CD4-positive, alpha-beta T cell (primary cell): ENCODE measurements at regions not wholly inside any gene's neighbourhood (a gene's known extent, or its start where the extent isn't known, plus 50 kb on each side); places are given as distances from the start of the nearest gene placed in this dataset.

Experiments used
- ATAC-seq: fragments of 200-7000 bp; cut with Tn5 transposase; one replicate; pipeline ENCODE4 v1.10.0; 2022; ENCODE audit warnings: mild to moderate bottlenecking; ENCODE audit not compliant: poor library complexity
- CTCF ChIA-PET: fragments of 350-600 bp; sonication (Branson Sonifier 250); formaldehyde crosslinking; loops from one replicate; lab custom pipeline; 2021; ENCODE audit warnings: antibody characterized with exemption, inconsistent platforms; lab: Charles Lee
- POLR2A ChIA-PET: fragments of 350-600 bp; sonication (Branson Sonifier 250); formaldehyde crosslinking; loops from one replicate; lab custom pipeline; 2021; ENCODE audit warnings: antibody characterized with exemption, inconsistent platforms; lab: Charles Lee
- DNase-seq, 14 experiments: peaks; one replicate each; pipeline ENCODE4 v3.0.0-alpha.2; 2013 to 2020; ENCODE audit warnings: mixed read lengths in 2 of 14
- H3K27ac ChIP-seq, 2 donors: one replicate each; pipeline versions ENCODE4 v1.5.1 to v1.7.0; 2013; ENCODE audit warnings: low read length in 2 of 2, low read depth in 1 of 2, mild to moderate bottlenecking in 1 of 2
- H3K27me3 ChIP-seq, 2 experiments: 1 replicate in 1 of 2; 2 replicates in 1 of 2; pipeline versions ENCODE4 v1.6.1 to v1.7.0; 2013; ENCODE audit warnings: low read length in 2 of 2, control low read depth in 1 of 2, mild to moderate bottlenecking in 1 of 2, moderate library complexity in 1 of 2; ENCODE audit not compliant: insufficient read depth in 2 of 2, control insufficient read depth in 1 of 2
- H3K36me3 ChIP-seq: one replicate; pipeline ENCODE4 v1.6.1; 2013; ENCODE audit warnings: low read length, control low read depth; ENCODE audit not compliant: insufficient read depth
- H3K4me1 ChIP-seq: one replicate; pipeline ENCODE4 v1.6.1; 2013; ENCODE audit warnings: low read length, control low read depth; ENCODE audit not compliant: insufficient read depth
- H3K4me3 ChIP-seq: one replicate; pipeline ENCODE4 v1.5.1; 2013; ENCODE audit warnings: mild to moderate bottlenecking, low read length, moderate library complexity
- H3K9me3 ChIP-seq, 2 experiments: 1 replicate in 1 of 2; 2 replicates in 1 of 2; pipeline versions ENCODE4 v1.6.1 to v1.7.0; 2013; ENCODE audit warnings: low read length in 2 of 2, mild to moderate bottlenecking in 2 of 2, control low read depth in 1 of 2, moderate library complexity in 1 of 2; ENCODE audit not compliant: control insufficient read depth in 1 of 2, insufficient read depth in 1 of 2
- H3K27ac Mint-ChIP-seq: one replicate; pipeline ENCODE4 v1.8.0; 2020; ENCODE audit warnings: mixed read lengths
- H3K27me3 Mint-ChIP-seq: one replicate; pipeline ENCODE4 v1.8.0; 2021; ENCODE audit warnings: mixed read lengths
- H3K36me3 Mint-ChIP-seq: one replicate; pipeline ENCODE4 v1.8.0; 2021; ENCODE audit warnings: low read depth, mixed read lengths
- H3K4me1 Mint-ChIP-seq: one replicate; pipeline ENCODE4 v1.8.0; 2021; ENCODE audit warnings: low read depth, mixed read lengths
- H3K4me3 Mint-ChIP-seq: one replicate; pipeline ENCODE4 v1.8.0; 2020; ENCODE audit warnings: mild to moderate bottlenecking, mixed read lengths
- H3K9me3 Mint-ChIP-seq: one replicate; pipeline ENCODE4 v1.8.0; 2020; ENCODE audit warnings: mixed read lengths
- intact Hi-C, 2 experiments: fragments of 100-400 bp; cut with DNase I in 1 of 2; cut with micrococcal nuclease in 1 of 2; formaldehyde crosslinking; loops; one replicate each; pipeline versions ENCODE4 v1.15.1 to v1.9.0; 2023 to 2025; cut with DNase I, micrococcal nuclease
- TF ChIP-seq, protein P1 (sequence below): fragments of 200-600 bp; IDR thresholded peaks from one replicate; pipeline ENCODE4 v1.8.0; 2022; ENCODE audit warnings: antibody characterized with exemption, mild to moderate bottlenecking

GRCh38 chr11:38950867-38951266 is 2352.8 kb upstream of the RAG2 start:
- no peaks in the 10 kb centered on the region for H3K4me1 Mint-ChIP-seq
- ATAC-seq (no peak), DNase-seq (no peak)
- peaks cover 0 to 7% of the 10 kb centered on the region in 2 experiments for H3K9me3 ChIP-seq
- H3K4me3 ChIP-seq, result no peak overlapping the region
- H3K36me3 Mint-ChIP-seq, result no peaks in the 10 kb centered on the region
- TF ChIP-seq, protein P1, sequence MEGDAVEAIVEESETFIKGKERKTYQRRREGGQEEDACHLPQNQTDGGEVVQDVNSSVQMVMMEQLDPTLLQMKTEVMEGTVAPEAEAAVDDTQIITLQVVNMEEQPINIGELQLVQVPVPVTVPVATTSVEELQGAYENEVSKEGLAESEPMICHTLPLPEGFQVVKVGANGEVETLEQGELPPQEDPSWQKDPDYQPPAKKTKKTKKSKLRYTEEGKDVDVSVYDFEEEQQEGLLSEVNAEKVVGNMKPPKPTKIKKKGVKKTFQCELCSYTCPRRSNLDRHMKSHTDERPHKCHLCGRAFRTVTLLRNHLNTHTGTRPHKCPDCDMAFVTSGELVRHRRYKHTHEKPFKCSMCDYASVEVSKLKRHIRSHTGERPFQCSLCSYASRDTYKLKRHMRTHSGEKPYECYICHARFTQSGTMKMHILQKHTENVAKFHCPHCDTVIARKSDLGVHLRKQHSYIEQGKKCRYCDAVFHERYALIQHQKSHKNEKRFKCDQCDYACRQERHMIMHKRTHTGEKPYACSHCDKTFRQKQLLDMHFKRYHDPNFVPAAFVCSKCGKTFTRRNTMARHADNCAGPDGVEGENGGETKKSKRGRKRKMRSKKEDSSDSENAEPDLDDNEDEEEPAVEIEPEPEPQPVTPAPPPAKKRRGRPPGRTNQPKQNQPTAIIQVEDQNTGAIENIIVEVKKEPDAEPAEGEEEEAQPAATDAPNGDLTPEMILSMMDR, result no peak
- no peaks in the 10 kb centered on the region for H3K27me3 ChIP-seq
- H3K27ac Mint-ChIP-seq, result no peak overlapping the region
- intact Hi-C loops, result loop anchor here in 1 of 2 experiments (10.0 kb wide), 1 partner anchor 64 kb away; no protein-coding TSS in a partner anchor
- no peak overlapping the region for H3K27ac ChIP-seq
- H3K27me3 Mint-ChIP-seq, result no peaks in the 10 kb centered on the region
- H3K36me3 ChIP-seq, result no peaks in the 10 kb centered on the region
- no peaks in the 10 kb centered on the region for H3K4me1 ChIP-seq
- H3K4me3 Mint-ChIP-seq, result no peak overlapping the region
- ChIA-PET POLR2A (no interaction called here), CTCF (no interaction called here)
- peaks cover 9% of the 10 kb centered on the region for H3K9me3 Mint-ChIP-seq

DNA sequence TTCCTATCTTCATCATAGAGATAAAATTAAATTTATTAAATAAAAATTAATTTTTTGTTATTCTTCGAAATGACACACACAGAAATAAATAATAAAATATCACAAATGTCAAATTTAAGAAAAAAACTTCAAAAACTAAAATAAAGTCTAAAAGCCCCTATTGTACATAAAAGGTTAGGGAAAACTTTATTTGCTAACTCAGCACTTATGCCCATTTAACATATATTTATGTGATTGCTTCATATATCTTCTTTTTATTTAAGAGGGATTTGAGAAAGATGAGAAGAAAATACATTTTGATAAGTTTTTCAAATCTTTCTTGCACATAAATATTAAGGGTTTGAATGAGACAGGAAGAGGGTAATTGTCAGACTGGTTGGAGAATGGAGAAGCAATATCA is 2350.4 kb upstream of the RAG2 start:
- no peaks in the 10 kb centered on the region for H3K36me3 Mint-ChIP-seq
- intact Hi-C loops, result no loop called here
- H3K4me1 Mint-ChIP-seq, result no peaks in the 10 kb centered on the region
- peaks cover 13% of the 10 kb centered on the region for H3K9me3 Mint-ChIP-seq
- Histone ChIP-seq H3K27ac (no peak overlapping the region), H3K4me3 (no peak overlapping the region), H3K27me3 (no peaks in the 10 kb centered on the region), H3K9me3 (peaks cover 0 to 7% of the 10 kb centered on the region in 2 experiments), H3K4me1 (no peaks in the 10 kb centered on the region), H3K36me3 (no peaks in the 10 kb centered on the region)
- CTCF ChIA-PET, result no interaction called here
- POLR2A ChIA-PET, result no interaction called here
- no peak overlapping the region for H3K4me3 Mint-ChIP-seq
- ATAC-seq (no peak), DNase-seq (no peak)
- TF ChIP-seq, protein P1, result no peak
- no peaks in the 10 kb centered on the region for H3K27me3 Mint-ChIP-seq
- H3K27ac Mint-ChIP-seq, result no peak overlapping the region

GRCh38 chr11:38937709-38938108 is 2339.7 kb upstream of the RAG2 start:
- CTCF ChIA-PET, result no interaction called here
- Mint-ChIP-seq H3K27me3 (no peaks in the 10 kb centered on the region), H3K9me3 (peaks cover 10% of the 10 kb centered on the region), H3K36me3 (no peaks in the 10 kb centered on the region), H3K4me3 (no peak overlapping the region), H3K27ac (no peak overlapping the region), H3K4me1 (no peaks in the 10 kb centered on the region)
- Histone ChIP-seq H3K36me3 (no peaks in the 10 kb centered on the region), H3K27ac (no peak overlapping the region), H3K27me3 (no peaks in the 10 kb centered on the region), H3K4me1 (no peaks in the 10 kb centered on the region), H3K4me3 (no peak overlapping the region), H3K9me3 (peaks cover 0 to 10% of the 10 kb centered on the region in 2 experiments)
- DNase-seq, result no peak
- POLR2A ChIA-PET, result no interaction called here
- intact Hi-C loops, result no loop called here
- ATAC-seq, result no peak
- TF ChIP-seq, protein P1, result no peak
